GM10248 (cell line): ENCODE measurements at regions not wholly inside any gene's neighbourhood (a gene's known extent, or its start where the extent isn't known, plus 50 kb on each side); places are given as distances from the start of the nearest gene placed in this dataset.
"Not testable (repeated sequence)": the region's sequence is repeated elsewhere in the genome, so short reads cannot be mapped to it uniquely, and the experiment has no call there.

ENCODE experiments used
- CTCF ChIA-PET: fragments of 300-600 bp; sonication (Branson Sonifier 250); formaldehyde crosslinking; extraction: SDS; loops from one replicate; lab custom pipeline; 2021; ENCODE audit warnings: antibody characterized with exemption; lab: Yijun Ruan, JAX
- POLR2A ChIA-PET: fragments of 350-650 bp; sonication (Branson Sonifier 250); formaldehyde crosslinking; extraction: SDS; loops from one replicate; lab custom pipeline; 2020; ENCODE audit warnings: antibody characterized with exemption; lab: Yijun Ruan, JAX
- DNase-seq: peaks from one replicate; pipeline ENCODE4 v3.0.0; 2012; ENCODE audit errors: extremely low spot score
- CTCF ChIP-seq: IDR thresholded peaks from 2 replicates; pipeline ENCODE4 v1.5.1; 2012; ENCODE audit warnings: mild to moderate bottlenecking, low read depth; ENCODE audit errors: extremely low read depth, missing control alignments, control extremely low read depth

- ChIA-PET POLR2A (no interaction called here), CTCF (interaction anchor here (2.2 kb wide), 1 partner anchor 13 kb away, joined by 8 read pairs; no protein-coding TSS in a partner anchor)
- TF ChIP-seq CTCF, result no peak
- DNase-seq, result no peak
Observed at GRCh38 chr17:72572604-72573491, 452.0 kb downstream of the SOX9 start.

- CTCF ChIA-PET, result interaction anchor here (2.2 kb wide), 1 partner anchor 14 kb away, joined by 8 read pairs; no protein-coding TSS in a partner anchor
- DNase-seq, POLR2A ChIA-PET: not testable (repeated sequence)
Observed at GRCh38 chr17:72573492-72573801, 452.6 kb downstream of the SOX9 start.

GRCh38 chr17:72574675-72575510 is 454.1 kb downstream of the SOX9 start:
- no peak for DNase-seq
- TF ChIP-seq CTCF, result no peak
- ChIA-PET POLR2A (no interaction called here), CTCF (interaction anchor here (1.3 kb wide), 1 partner anchor 14 kb away, joined by 4 read pairs; no protein-coding TSS in a partner anchor)

GRCh38 chr17:72575542-72576233 is 454.9 kb downstream of the SOX9 start:
- no peak for TF ChIP-seq CTCF
- CTCF ChIA-PET, result interaction anchor here (1.3 kb wide), 1 partner anchor 15 kb away, joined by 4 read pairs; no protein-coding TSS in a partner anchor
- POLR2A ChIA-PET, result no interaction called here
- no peak for DNase-seq

- POLR2A ChIA-PET, result no interaction called here
- no peak for TF ChIP-seq CTCF
- CTCF ChIA-PET, result no interaction called here
- no peak for DNase-seq
Observed at GRCh38 chr17:72576289-72576759, 455.5 kb downstream of the SOX9 start.

GRCh38 chr17:72578817-72579470 is 458.1 kb downstream of the SOX9 start:
- POLR2A ChIA-PET, result no interaction called here
- no peak for DNase-seq
- no peak for TF ChIP-seq CTCF
- CTCF ChIA-PET, result interaction anchor here (1.2 to 5.2 kb wide), 3 partner anchors 18 to 39 kb away, joined by 3 to 25 read pairs (median 11); no protein-coding TSS in a partner anchor
